ENCODE measurements at regions not wholly inside any gene's neighbourhood (a gene's known extent, or its start where the extent isn't known, plus 50 kb on each side); places are given as distances from the start of the nearest gene placed in this dataset.

DNA sequence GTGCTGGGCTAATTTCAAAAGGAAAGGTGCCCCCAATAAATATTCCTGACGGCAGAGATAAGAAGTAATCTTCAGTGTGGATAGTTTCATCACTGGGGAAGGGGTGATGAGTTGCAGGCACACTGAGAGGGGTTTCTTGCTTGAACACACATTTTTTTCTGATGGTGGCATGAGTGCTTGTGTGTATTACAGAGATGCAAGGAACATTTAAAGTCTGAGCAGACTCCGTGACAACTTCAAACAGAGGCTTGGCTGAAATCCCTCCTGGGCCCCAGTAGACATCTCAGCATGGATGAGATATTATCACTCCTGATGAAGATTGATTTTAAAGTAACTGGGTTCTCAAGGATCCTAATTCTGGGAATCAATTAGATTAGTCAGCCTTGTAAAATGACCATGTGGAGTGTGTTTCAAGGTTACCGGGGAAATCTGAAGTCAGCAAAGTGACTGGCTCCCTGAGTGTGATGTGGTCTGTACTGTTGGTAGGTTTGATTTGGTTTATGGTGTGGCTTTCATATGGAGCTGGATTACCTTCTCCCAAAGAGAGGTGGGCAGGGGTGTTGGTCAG, 435.8 kb upstream of the EEF2KMT start:
- Mint-ChIP-seq H3K27ac (ENCODE audit: unreplicated experiment) (no peak overlapping the region), H3K4me3 (no peak overlapping the region)

DNA sequence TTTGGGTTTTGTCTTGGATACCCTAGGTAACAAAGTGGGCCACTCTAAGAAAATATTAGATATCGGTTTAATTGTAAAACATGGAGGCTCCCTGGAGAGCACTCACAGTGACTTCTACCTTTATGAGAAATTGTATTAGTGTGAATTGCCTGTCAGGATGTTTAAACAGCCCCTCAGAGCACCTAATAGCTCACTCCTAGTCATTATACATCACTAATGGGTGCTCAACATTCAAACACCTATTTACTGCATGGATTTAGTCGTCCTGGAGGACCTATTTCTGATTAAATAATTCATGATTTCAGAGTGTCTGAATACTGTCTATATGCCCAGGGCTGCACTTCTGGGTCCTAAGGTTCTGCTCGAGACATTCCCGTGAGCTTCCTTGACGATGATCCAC, 430.2 kb upstream of the EEF2KMT start:
- H3K27me3 Mint-ChIP-seq (ENCODE audit: low read depth) = peaks cover 20% of the 10 kb centered on the region
- TF ChIP-seq, protein P1, sequence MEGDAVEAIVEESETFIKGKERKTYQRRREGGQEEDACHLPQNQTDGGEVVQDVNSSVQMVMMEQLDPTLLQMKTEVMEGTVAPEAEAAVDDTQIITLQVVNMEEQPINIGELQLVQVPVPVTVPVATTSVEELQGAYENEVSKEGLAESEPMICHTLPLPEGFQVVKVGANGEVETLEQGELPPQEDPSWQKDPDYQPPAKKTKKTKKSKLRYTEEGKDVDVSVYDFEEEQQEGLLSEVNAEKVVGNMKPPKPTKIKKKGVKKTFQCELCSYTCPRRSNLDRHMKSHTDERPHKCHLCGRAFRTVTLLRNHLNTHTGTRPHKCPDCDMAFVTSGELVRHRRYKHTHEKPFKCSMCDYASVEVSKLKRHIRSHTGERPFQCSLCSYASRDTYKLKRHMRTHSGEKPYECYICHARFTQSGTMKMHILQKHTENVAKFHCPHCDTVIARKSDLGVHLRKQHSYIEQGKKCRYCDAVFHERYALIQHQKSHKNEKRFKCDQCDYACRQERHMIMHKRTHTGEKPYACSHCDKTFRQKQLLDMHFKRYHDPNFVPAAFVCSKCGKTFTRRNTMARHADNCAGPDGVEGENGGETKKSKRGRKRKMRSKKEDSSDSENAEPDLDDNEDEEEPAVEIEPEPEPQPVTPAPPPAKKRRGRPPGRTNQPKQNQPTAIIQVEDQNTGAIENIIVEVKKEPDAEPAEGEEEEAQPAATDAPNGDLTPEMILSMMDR (conservative IDR thresholded peaks at IDR 0.05) = no peak
- H3K9me3 Mint-ChIP-seq = no peaks in the 10 kb centered on the region
- H3K4me3 Mint-ChIP-seq = no peak overlapping the region
- no peak for DNase-seq (ENCODE audit: low read depth, low spot score)
- no peak overlapping the region for H3K27ac Mint-ChIP-seq (ENCODE audit: unreplicated experiment)
- H3K36me3 Mint-ChIP-seq (ENCODE audit: low read depth) = no peaks in the 10 kb centered on the region
- H3K4me1 Mint-ChIP-seq = no peaks in the 10 kb centered on the region

More for the DNA sequence above, 435.8 kb upstream of the EEF2KMT start:
- Mint-ChIP-seq H3K9me3 (peaks cover 3% of the 10 kb centered on the region), H3K36me3 (ENCODE audit: low read depth) (no peaks in the 10 kb centered on the region), H3K4me1 (no peaks in the 10 kb centered on the region), H3K27me3 (ENCODE audit: low read depth) (peaks cover 27% of the 10 kb centered on the region)
- TF ChIP-seq, protein P1 (conservative IDR thresholded peaks at IDR 0.05) = no peak
- no peak for DNase-seq (ENCODE audit: low read depth, low spot score)

DNA sequence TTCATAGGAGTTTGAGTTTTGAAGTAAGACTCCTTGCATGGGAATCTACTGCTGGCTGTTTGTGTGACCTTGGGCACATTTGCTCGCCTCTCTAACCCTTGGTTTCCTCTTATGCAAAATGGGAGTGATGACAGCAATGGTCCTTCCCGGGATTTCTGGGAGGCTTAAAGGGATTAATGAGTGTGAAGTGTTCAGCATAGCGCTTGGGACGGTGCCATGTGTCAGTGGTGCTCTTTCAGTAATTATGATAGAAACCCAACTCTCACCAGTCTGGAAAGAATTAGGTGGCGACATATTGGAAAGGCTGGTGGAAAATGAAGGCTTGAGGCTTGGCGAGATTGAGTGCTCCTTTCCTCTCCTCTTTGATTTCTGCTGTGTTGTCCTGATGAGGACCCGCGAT, 429.2 kb upstream of the EEF2KMT start:
- no peaks in the 10 kb centered on the region for H3K36me3 Mint-ChIP-seq (ENCODE audit: low read depth)
- TF ChIP-seq, protein P1 (conservative IDR thresholded peaks at IDR 0.05) = no peak
- DNase-seq (ENCODE audit: low read depth, low spot score) = no peak
- no peaks in the 10 kb centered on the region for H3K9me3 Mint-ChIP-seq
- no peak overlapping the region for H3K4me3 Mint-ChIP-seq
- peaks cover 28% of the 10 kb centered on the region for H3K27me3 Mint-ChIP-seq (ENCODE audit: low read depth)
- no peaks in the 10 kb centered on the region for H3K4me1 Mint-ChIP-seq
- peak overlapping the region; percentile 67 for H3K27ac Mint-ChIP-seq (ENCODE audit: unreplicated experiment)

DNA sequence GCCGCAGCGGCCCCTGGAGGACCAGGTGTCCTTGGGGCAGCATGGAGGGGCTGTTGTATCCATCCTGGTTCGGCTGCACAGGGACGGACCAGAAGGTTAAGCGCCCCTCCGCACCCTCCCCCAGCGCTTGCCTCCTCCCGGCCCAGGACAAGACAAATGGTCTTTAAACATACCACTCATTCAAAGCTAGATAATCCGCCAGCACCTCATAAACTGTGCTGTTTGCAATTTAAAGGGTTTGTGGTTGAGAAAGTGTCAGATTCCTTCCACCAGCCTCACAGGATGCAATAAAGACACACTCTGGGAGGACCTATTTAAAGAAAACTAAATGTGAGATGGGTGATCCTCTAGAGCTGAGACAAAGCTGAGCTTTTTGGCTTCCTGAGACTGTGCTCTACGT, 426.2 kb upstream of the EEF2KMT start:
- H3K4me1 Mint-ChIP-seq = no peaks in the 10 kb centered on the region
- peaks cover 46% of the 10 kb centered on the region for H3K27me3 Mint-ChIP-seq (ENCODE audit: low read depth)
- H3K9me3 Mint-ChIP-seq = no peaks in the 10 kb centered on the region
- no peak overlapping the region for H3K4me3 Mint-ChIP-seq
- TF ChIP-seq, protein P1 (conservative IDR thresholded peaks at IDR 0.05) = no peak
- DNase-seq (ENCODE audit: low read depth, low spot score) = no peak
- H3K27ac Mint-ChIP-seq (ENCODE audit: unreplicated experiment) = no peak overlapping the region
- no peaks in the 10 kb centered on the region for H3K36me3 Mint-ChIP-seq (ENCODE audit: low read depth)

DNA sequence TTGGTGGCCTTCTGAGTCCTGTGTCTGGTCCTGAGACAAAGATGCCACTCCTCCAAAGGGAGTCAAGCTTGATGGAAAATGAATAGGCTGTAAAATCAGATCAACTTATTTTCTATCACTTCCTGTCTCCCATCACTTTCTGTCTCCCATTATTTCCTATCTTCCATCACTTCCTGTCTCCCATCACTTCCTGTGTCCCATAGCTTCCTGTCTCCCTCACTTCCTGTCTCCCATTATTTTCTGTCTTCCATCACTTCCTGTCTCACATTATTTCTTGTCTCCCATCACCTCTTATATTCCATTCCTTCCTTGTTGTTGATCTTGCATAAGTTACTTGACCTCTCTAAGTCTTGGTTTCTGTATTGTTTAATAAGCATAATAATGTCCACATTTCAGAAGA, 418.5 kb upstream of the EEF2KMT start:
- Mint-ChIP-seq H3K9me3 (peaks cover 6% of the 10 kb centered on the region), H3K27ac (ENCODE audit: unreplicated experiment) (no peak overlapping the region), H3K4me3 (no peak overlapping the region), H3K27me3 (ENCODE audit: low read depth) (peaks cover 62% of the 10 kb centered on the region), H3K4me1 (peaks cover 14% of the 10 kb centered on the region), H3K36me3 (ENCODE audit: low read depth) (peaks cover 4% of the 10 kb centered on the region)
- TF ChIP-seq, protein P1 (conservative IDR thresholded peaks at IDR 0.05) = no peak
- DNase-seq (ENCODE audit: low read depth, low spot score) = no peak
